ENCODE measurements at regions not wholly inside any gene's neighbourhood (a gene's known extent, or its start where the extent isn't known, plus 50 kb on each side); places are given as distances from the start of the nearest gene placed in this dataset.

DNA sequence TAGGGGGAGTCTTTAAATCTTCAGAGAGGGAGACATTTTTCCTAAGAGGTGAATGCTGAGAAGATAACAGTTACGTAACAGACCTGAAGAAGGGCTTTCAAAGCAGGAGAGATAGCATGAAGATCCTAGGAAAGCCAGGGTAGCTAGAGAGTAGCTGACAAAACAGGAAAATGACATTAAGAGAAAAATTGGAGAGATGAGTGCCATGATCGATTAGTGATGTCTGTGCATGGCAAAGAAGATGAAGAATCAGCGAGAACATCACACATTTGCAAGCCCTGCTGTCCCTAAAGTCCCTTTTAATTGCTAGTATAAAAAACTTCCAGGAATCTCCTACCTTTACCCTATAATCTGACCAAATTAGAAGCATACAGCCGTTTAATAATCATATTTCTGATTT is 116.9 kb upstream of the PAX6 start:
- TF ChIP-seq POLR2A (IDR thresholded peaks at IDR 0.05), result no peak
- no peak for TF ChIP-seq CTCF (IDR thresholded peaks at IDR 0.05)

Measured in adrenal gland (tissue), 5 donors.